Esophagus muscularis mucosa (tissue), 3 donors: ENCODE measurements at regions not wholly inside any gene's neighbourhood (a gene's known extent, or its start where the extent isn't known, plus 50 kb on each side); places are given as distances from the start of the nearest gene placed in this dataset.

Source experiments
- CTCF ChIP-seq, 3 experiments: fragments of 200-600 bp in 2 of 3; fragments of 450-650 bp in 1 of 3; sonication (generic) in 2 of 3; IDR thresholded peaks; one replicate each; pipeline ENCODE4 v1.5.1; 2017 to 2019; ENCODE audit warnings: antibody characterized with exemption in 3 of 3, mild to moderate bottlenecking in 2 of 3, moderate library complexity in 1 of 3
- POLR2A ChIP-seq: fragments of 450-650 bp; IDR thresholded peaks from one replicate; pipeline ENCODE4 v1.6.1; 2017; ENCODE audit warnings: antibody characterized with exemption, moderate library complexity, mild to moderate bottlenecking, low read depth
- POLR2AphosphoS5 ChIP-seq, 2 donors: sonication (generic); formaldehyde crosslinking; IDR thresholded peaks; one replicate each; pipeline ENCODE4 v1.6.1; 2017; ENCODE audit warnings: antibody characterized with exemption in 2 of 2

DNA sequence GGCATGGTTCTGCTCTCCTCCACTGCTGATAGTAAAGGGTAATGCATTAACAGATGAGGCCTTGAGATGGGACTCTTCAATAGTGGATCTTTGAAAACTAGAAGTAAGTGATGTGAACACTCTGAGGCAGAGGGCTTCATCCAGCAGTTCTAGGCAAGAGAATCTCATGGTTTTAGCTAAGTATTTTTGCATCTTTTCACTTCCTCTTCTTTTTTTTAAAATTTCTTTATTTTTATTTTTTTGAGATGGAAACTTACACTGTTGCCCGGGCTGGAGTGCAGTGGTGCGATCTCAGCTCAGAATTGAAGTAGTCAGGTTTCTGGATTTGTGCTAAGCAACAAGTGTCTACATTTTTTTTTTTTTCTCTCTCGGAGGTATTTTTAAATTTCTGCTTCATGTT is 101.9 kb downstream of the MTRR start:
- TF ChIP-seq POLR2A (no peak), POLR2AphosphoS5 (IDR thresholded peaks at IDR 0.05) (no peak), CTCF (IDR thresholded peaks at IDR 0.05) (no peak)
